C4-2B (cell line): ENCODE measurements at regions not wholly inside any gene's neighbourhood (a gene's known extent, or its start where the extent isn't known, plus 50 kb on each side); places are given as distances from the start of the nearest gene placed in this dataset.

Experiments used
- CTCF ChIP-seq: fragments of 450-650 bp; conservative IDR thresholded peaks from 2 replicates; pipeline ENCODE4 v1.5.1; 2017; ENCODE audit warnings: mild to moderate bottlenecking
- ZFX ChIP-seq: fragments of 450-650 bp; IDR thresholded peaks from 2 replicates; pipeline ENCODE4 v1.6.1; 2017

GRCh38 chr7:81150951-81151361 is 232.1 kb upstream of the SEMA3C start:
- no peak for TF ChIP-seq CTCF
- no peak for TF ChIP-seq ZFX
